Activated T-cell treated with anti-CD3 and anti-CD28 coated beads, Interleukin-2, amount 50 U/mL, for 4 hours (primary cell): ENCODE measurements at regions not wholly inside any gene's neighbourhood (a gene's known extent, or its start where the extent isn't known, plus 50 kb on each side); places are given as distances from the start of the nearest gene placed in this dataset.

Source experiments
- ATAC-seq, 2 donors: fragments of 200-7000 bp; cut with Tn5 transposase; one replicate each; pipeline ENCODE4 v1.10.0; 2021
- DNase-seq: peaks from one replicate; pipeline ENCODE4 v3.0.0-alpha.2; 2020
- H3K27me3 Mint-ChIP-seq: one replicate; pipeline ENCODE4 v1.8.0; 2021; ENCODE audit warnings: low read depth, mixed read lengths
- H3K36me3 Mint-ChIP-seq: one replicate; pipeline ENCODE4 v1.8.0; 2022; ENCODE audit warnings: mixed read lengths; ENCODE audit not compliant: insufficient read depth
- H3K4me1 Mint-ChIP-seq: one replicate; pipeline ENCODE4 v1.8.0; 2021; ENCODE audit warnings: low read depth, mixed read lengths
- H3K4me3 Mint-ChIP-seq: one replicate; pipeline ENCODE4 v1.8.0; 2021; ENCODE audit warnings: mild to moderate bottlenecking, moderate library complexity, mixed read lengths
- H3K9me3 Mint-ChIP-seq: one replicate; pipeline ENCODE4 v1.8.0; 2021; ENCODE audit warnings: mixed read lengths

DNA sequence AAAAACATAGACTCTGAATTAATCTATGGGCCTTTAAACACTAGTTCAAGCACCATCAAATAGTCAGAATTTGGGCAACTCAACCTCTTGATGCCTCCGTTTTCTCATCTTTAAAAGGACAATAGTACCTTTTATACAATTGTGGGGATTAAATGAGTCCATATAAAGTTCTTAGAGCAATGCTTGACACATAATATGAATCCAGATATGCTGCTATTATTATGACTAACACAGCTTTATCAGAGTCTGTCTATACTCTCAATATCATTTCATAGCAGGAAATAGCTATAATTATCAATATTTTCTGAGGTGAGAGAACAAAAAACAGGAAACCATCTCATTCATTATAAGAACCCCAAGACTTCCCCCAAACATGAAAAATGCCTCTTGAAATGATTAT is 430.5 kb upstream of the XYLT1 start:
- Mint-ChIP-seq H3K4me1 (no peaks in the 10 kb centered on the region), H3K36me3 (no peaks in the 10 kb centered on the region), H3K4me3 (no peak overlapping the region), H3K9me3 (peaks cover 14% of the 10 kb centered on the region), H3K27me3 (peaks cover 5% of the 10 kb centered on the region)
- ATAC-seq (no peak), DNase-seq (no peak)

DNA sequence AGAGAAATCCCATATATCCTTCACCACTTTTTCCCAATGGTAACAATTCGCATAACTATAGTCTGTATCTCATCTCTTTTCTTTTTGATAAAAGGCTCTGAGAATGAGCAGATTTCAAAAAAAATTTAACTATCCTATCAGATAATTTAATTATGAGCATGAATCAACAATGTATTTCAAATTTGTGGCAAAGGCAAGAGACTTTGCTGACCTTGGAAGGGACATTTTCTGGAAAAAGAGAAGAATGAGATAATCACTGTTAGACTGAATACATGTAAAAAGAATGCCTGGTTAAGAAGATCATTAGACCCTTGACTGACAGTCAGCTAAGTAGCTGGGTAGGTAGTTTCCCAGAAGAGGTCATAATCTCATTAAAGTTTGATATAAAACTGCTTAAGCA is 428.4 kb upstream of the XYLT1 start:
- Mint-ChIP-seq H3K27me3 (peaks cover 4% of the 10 kb centered on the region), H3K4me3 (no peak overlapping the region), H3K4me1 (no peaks in the 10 kb centered on the region), H3K36me3 (no peaks in the 10 kb centered on the region), H3K9me3 (no peaks in the 10 kb centered on the region)
- DNase-seq: no peak
- ATAC-seq: no peak

DNA sequence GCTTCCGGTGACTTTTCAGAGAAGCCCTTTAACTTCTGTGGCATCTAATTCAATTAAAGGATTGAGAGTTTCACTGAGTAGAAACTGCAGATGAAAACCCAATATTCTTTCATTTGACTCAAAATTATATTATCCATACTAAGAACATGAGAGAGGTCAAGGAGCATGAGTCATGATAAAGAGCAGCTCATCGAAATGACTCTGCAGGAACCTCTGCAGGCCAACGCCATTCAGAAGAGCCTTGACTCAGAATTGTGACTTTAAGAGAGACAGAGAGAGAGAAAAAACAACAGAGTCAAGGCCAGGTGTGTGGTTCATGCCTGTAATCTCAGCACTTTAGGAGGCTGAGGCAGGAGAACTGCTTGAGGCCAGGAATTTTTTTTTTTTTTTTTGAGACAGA is 417.2 kb upstream of the XYLT1 start:
- no peaks in the 10 kb centered on the region for H3K9me3 Mint-ChIP-seq
- H3K27me3 Mint-ChIP-seq: peaks cover 4% of the 10 kb centered on the region
- no peak for DNase-seq
- no peak overlapping the region for H3K4me3 Mint-ChIP-seq
- H3K4me1 Mint-ChIP-seq: no peaks in the 10 kb centered on the region
- H3K36me3 Mint-ChIP-seq: no peaks in the 10 kb centered on the region
- no peak for ATAC-seq

DNA sequence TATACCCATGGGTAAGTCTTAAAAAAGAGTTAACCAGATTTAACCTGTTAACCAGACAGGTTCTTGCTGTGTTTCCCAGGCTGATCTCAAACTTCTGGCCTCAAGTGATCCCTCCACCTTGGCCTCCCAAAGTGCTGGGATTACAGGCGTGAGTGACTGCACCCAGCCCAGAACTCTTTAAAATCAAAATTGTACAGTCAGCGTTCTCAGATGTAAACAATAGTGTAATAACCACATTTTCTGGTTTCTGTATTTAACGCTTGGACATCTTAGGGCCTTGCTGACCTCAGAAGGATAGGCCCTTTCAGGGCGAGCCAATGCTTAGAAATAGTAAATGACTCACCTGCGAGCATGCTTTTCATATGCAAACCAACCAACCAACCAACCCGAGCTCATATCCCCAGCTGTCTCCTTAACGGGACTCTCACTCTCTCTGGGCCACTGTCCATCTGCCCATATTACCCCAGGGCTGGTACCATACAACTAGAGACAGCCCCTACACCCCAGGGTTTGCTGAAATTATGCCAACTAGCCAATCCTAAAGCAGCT is 415.0 kb upstream of the XYLT1 start:
- no peak overlapping the region for H3K4me3 Mint-ChIP-seq

DNA sequence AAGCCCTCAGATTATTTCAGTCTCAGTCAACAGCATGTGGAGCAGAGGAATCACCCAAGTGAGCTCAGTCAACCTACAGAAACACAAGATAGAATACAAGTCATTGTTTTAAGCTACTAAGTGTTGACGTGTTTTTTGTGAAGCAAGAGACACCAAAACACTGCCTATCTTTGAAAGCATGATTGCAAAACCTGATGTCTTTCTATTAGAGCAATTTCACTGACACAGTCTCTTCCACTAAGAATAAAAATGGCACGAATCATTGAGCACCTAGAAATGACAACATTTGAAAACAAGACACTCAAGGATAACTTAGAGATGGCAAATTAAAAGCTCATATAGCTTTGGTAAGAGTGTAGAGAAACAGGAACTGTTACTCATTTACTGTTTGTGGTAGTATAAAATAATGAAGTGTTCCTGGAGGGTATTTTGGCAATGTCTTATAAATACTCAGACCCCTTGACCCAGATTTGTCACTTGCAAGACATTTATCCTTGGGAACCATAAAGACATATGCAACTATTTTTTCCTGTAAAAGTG is 407.1 kb upstream of the XYLT1 start:
- ATAC-seq (no peak), DNase-seq (no peak)
- no peak overlapping the region for H3K4me3 Mint-ChIP-seq
- H3K4me1 Mint-ChIP-seq: no peaks in the 10 kb centered on the region
- no peaks in the 10 kb centered on the region for H3K9me3 Mint-ChIP-seq
- H3K27me3 Mint-ChIP-seq: peaks cover 12% of the 10 kb centered on the region
- H3K36me3 Mint-ChIP-seq: no peaks in the 10 kb centered on the region

More for the DNA sequence above, 415.0 kb upstream of the XYLT1 start:
- H3K9me3 Mint-ChIP-seq: no peaks in the 10 kb centered on the region
- H3K4me1 Mint-ChIP-seq: no peaks in the 10 kb centered on the region
- ATAC-seq (no peak), DNase-seq (no peak)
- H3K36me3 Mint-ChIP-seq: no peaks in the 10 kb centered on the region
- H3K27me3 Mint-ChIP-seq: peaks cover 5% of the 10 kb centered on the region

DNA sequence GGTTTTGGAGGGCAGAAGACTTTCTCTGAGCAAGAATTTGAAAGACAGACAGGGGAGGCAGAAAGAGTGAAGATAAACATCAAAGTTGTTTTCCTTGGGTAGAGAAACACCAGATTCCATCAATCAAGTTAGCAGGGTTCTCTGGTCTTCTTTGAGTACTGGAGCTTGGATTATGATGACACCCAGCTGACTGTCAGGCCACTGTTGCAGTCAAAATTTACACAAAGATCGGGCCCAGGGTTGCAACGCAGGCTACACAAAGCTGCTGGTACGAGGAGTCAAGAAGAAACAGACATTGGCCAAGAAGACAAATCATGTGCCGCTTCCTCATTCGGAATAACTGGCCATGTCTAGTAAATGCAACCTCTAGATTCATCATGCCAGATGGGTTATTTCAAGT is 396.2 kb upstream of the XYLT1 start:
- Mint-ChIP-seq H3K4me1 (no peaks in the 10 kb centered on the region), H3K27me3 (peaks cover 4% of the 10 kb centered on the region), H3K4me3 (no peak overlapping the region), H3K36me3 (no peaks in the 10 kb centered on the region), H3K9me3 (no peaks in the 10 kb centered on the region)
- ATAC-seq (no peak), DNase-seq (no peak)

DNA sequence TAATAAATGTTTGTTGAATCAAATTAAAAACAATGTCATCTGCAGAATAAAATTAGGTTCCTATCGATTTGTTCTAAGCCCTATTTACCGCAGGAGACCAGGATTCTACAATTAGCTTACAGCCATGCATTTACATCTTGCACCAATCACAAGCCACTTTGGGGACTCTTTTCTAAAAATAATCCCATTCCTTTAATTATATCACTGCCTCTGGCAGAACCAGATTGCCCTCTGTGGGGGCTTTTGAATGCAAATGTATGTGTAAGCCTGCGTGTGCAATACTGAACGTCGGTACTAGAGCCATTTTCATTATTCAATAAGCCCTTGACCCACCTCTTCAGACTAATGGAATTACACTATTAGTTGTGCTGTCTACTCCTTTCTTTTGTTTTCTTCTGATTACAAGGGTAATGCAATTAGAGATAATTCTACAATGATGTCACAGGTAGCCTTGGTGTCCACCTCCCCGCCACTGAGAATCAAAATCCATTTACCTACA is 391.3 kb upstream of the XYLT1 start:
- no peak overlapping the region for H3K4me3 Mint-ChIP-seq
- H3K36me3 Mint-ChIP-seq: no peaks in the 10 kb centered on the region
- H3K9me3 Mint-ChIP-seq: no peaks in the 10 kb centered on the region
- H3K4me1 Mint-ChIP-seq: no peaks in the 10 kb centered on the region
- ATAC-seq: no peak
- peaks cover 6% of the 10 kb centered on the region for H3K27me3 Mint-ChIP-seq
- DNase-seq: no peak

DNA sequence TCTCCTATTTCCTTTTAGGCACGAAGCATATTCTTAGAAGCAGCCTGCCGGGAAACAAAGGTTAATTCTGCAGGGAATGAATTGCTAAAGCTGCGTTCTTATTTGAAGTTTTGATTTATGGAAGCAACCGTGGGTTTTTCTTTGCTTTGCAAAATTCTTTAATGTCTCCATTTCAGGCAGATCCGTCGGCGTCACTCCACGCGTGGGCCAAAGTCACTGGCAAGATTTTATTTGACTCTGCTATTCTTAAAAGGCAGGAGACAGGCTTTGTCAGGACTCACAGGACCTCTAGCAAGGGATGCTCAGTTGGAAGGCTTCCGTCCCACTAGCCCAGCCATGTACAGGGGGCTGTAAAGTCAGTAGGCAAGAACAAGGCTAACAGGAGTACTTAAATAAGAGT is 387.3 kb upstream of the XYLT1 start:
- Mint-ChIP-seq H3K9me3 (peaks cover 3% of the 10 kb centered on the region), H3K36me3 (no peaks in the 10 kb centered on the region), H3K4me3 (no peak overlapping the region), H3K4me1 (no peaks in the 10 kb centered on the region), H3K27me3 (peaks cover 2% of the 10 kb centered on the region)
- ATAC-seq (no peak), DNase-seq (no peak)

DNA sequence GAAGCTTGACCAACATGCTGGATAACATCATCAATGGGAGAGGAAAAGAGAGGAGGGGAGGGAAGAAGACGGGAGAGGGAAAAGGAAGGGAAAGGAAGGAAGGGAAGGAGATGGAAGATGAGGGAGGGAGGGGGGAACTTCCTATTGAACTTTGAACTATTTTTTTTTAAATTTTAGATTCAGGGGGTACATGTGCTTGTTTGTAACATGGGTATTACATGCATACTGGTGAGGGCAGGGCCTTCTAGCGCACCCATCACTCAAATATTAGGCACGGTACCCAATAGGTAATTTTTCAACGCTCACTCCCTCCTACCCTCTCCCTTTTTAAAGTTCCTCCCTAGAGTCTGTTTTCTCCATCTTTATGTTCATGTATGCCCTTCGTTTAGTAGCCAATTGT is 383.2 kb upstream of the XYLT1 start:
- ATAC-seq (no peak), DNase-seq (no peak)
- H3K27me3 Mint-ChIP-seq: no peaks in the 10 kb centered on the region
- peaks cover 9% of the 10 kb centered on the region for H3K9me3 Mint-ChIP-seq
- H3K4me3 Mint-ChIP-seq: no peak overlapping the region
- H3K4me1 Mint-ChIP-seq: no peaks in the 10 kb centered on the region
- no peaks in the 10 kb centered on the region for H3K36me3 Mint-ChIP-seq

DNA sequence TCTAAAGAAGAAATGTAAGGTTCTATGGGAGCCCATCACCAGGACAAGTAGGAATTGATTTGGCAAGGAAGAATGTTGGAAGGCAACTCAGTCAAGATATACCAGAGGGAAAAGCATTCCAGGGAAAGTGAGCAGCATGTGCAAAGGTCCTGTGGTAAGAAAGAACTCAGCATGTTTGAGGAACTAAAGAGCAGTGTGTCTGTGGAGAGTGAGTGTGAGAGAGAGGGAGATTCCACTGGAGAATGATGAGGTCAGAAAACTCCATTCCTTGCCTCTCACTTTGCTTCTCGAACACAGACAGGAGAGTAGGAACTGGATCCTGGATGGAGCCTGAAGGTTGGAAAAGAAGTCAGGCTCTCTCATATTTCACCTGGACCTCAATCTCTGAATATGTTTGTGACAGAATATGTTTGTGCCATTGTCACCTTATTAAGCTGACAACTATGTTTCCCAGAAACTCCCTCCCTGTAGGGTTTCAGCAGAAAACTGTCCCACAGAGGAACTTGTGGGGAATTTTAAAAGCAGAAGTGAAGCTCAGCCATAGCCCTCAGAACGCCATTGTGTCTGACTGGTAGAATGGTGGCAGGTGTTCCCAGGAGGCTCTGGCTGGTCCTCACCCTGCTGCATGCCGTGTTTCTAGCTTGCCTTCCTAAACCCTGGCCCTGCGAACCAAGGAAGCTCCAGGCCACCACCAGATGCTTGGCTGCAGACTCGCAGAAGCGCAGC is 382.4 kb upstream of the XYLT1 start:
- Mint-ChIP-seq H3K4me3 (no peak overlapping the region), H3K27me3 (no peaks in the 10 kb centered on the region), H3K4me1 (no peaks in the 10 kb centered on the region), H3K36me3 (no peaks in the 10 kb centered on the region), H3K9me3 (peaks cover 9% of the 10 kb centered on the region)
- DNase-seq: no peak
- ATAC-seq: no peak

DNA sequence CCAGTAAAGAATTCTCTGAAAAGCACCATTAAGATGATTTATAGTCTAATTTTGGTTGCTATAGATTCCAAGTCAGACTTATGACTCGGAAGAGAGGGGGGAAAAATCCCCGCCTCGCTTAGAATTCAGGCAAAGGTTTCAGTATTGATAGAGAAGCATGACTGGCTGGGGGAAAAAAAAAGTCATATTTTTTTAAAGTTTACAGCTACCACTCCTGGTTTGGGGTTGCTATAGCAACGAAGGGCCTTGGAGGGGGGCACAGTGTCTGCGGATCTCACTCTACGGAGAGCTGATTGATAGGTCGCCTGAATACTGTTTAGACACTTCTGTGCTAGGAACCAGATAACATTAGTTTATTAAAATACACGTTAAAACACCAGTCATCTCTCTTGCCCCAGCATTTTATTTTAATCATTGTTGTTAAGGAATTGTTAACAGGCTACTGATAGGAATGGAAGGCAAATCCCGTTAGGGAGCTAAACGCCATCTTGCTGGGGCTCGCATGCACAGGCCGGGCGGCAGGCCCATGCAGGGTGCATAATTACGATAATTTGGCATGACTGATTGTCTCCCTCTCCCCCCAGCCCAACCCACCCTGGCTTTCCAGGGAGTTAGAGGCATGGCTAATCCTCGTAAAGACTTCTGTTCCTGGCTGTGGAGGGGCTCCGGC is 380.0 kb upstream of the XYLT1 start:
- peaks cover 9% of the 10 kb centered on the region for H3K9me3 Mint-ChIP-seq
- H3K36me3 Mint-ChIP-seq: no peaks in the 10 kb centered on the region
- no peaks in the 10 kb centered on the region for H3K27me3 Mint-ChIP-seq
- DNase-seq: no peak
- H3K4me1 Mint-ChIP-seq: no peaks in the 10 kb centered on the region
- no peak for ATAC-seq
- H3K4me3 Mint-ChIP-seq: no peak overlapping the region

DNA sequence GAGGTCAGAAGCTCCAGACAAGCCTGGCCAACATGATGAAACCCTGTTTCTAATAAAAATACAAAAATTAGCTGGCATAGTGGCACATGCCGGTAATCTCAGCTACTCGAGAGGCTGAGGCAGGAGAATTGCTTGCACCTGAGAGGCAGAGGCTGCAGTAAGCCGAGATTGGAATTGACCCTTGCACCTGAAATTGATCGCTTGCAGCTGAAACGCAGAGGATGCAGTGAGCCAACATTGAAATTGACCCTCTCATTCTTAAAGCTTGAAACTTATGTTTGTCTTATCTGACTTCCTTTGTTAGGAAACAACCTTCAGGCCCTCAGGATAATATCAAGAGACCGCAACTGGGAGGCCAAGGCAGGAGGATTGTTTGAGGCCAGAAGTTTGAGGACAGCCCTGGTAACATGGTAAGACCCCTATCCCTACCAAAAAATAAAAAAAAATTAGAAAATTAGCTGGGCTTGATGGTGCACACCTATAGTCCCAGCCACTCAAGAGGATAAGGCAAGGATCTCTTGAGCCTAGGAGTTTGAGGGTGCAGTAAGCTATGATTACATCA is 376.6 kb upstream of the XYLT1 start:
- no peaks in the 10 kb centered on the region for H3K4me1 Mint-ChIP-seq
- ATAC-seq (no peak), DNase-seq (no peak)
- H3K36me3 Mint-ChIP-seq: no peaks in the 10 kb centered on the region
- peaks cover 3% of the 10 kb centered on the region for H3K27me3 Mint-ChIP-seq
- H3K4me3 Mint-ChIP-seq: no peak overlapping the region
- no peaks in the 10 kb centered on the region for H3K9me3 Mint-ChIP-seq

DNA sequence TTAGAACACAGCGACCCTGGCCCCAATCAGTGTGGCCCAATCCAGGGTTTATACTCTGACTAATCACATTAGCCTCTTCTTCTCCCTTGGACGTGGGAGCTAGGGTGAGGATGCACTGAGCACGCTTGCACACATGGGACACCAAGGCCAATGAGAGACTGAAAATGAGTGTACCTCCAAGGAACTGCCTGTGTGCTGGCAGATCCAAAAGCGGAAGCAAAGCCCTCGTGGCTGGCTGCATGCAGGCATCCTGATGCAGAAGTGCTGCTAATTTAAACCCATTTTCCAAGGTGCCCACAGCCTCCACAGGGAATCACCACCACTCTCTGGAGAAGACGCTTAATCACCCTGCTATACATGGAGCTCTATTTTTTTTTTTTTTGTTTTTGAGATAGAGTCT is 375.3 kb upstream of the XYLT1 start:
- Mint-ChIP-seq H3K36me3 (no peaks in the 10 kb centered on the region), H3K4me3 (no peak overlapping the region), H3K9me3 (no peaks in the 10 kb centered on the region), H3K27me3 (peaks cover 3% of the 10 kb centered on the region), H3K4me1 (no peaks in the 10 kb centered on the region)
- no peak for DNase-seq
- ATAC-seq: no peak

DNA sequence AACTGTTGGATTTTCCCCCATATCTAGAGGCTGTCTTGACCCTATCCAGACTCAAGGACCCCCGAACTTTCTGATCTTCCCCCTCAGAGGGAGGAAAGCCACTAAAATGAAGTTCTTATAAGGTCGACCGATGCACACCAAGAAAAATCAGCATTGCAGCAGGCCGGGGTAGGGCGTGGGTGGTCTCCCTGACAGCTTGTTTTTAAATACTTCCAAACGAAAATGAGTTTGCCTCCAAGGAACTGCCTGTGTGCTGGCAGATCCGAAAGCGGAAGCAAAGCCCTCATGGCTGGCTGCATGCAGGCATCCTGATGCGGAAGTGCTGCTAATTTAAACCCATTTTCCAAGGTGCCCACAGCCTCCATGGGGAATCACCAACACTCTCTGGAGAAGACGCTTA is 374.3 kb upstream of the XYLT1 start:
- no peaks in the 10 kb centered on the region for H3K4me1 Mint-ChIP-seq
- DNase-seq: no peak
- H3K9me3 Mint-ChIP-seq: no peaks in the 10 kb centered on the region
- peaks cover 3% of the 10 kb centered on the region for H3K27me3 Mint-ChIP-seq
- no peak for ATAC-seq
- H3K36me3 Mint-ChIP-seq: no peaks in the 10 kb centered on the region
- no peak overlapping the region for H3K4me3 Mint-ChIP-seq
